DMS153 (cell line): ENCODE measurements at regions not wholly inside any gene's neighbourhood (a gene's known extent, or its start where the extent isn't known, plus 50 kb on each side); places are given as distances from the start of the nearest gene placed in this dataset.
"Not testable (repeated sequence)": the region's sequence is repeated elsewhere in the genome, so short reads cannot be mapped to it uniquely, and the experiment has no call there.

Experiments
- DNase-seq: peaks from one replicate; lab custom pipeline; 2025; lab: John Stamatoyannopoulos, UW

- no peak for DNase-seq
Measured at GRCh38 chr20:12815778-12816408, 192.9 kb upstream of the SPTLC3 start.

GRCh38 chr20:12821249-12821648, 187.5 kb upstream of the SPTLC3 start:
- no peak for DNase-seq

GRCh38 chr20:12823734-12824133, 185.0 kb upstream of the SPTLC3 start:
- no peak for DNase-seq

- no peak for DNase-seq
Measured at GRCh38 chr20:12824328-12825225, 184.2 kb upstream of the SPTLC3 start.

- no peak for DNase-seq
Measured at GRCh38 chr20:12825226-12825595, 183.6 kb upstream of the SPTLC3 start.

GRCh38 chr20:12827816-12828385, 180.9 kb upstream of the SPTLC3 start:
- peak; percentile 68 for DNase-seq

- no peak for DNase-seq
Measured at GRCh38 chr20:12829170-12829569, 179.6 kb upstream of the SPTLC3 start.

- DNase-seq = no peak
Measured at GRCh38 chr20:12833861-12834260, 174.9 kb upstream of the SPTLC3 start.

GRCh38 chr20:12835999-12836398, 172.8 kb upstream of the SPTLC3 start:
- no peak for DNase-seq

GRCh38 chr20:12837646-12838045, 171.1 kb upstream of the SPTLC3 start:
- DNase-seq = no peak

- no peak for DNase-seq
Measured at GRCh38 chr20:12838261-12838866, 170.4 kb upstream of the SPTLC3 start.

- no peak for DNase-seq
Measured at GRCh38 chr20:12847872-12848271, 160.9 kb upstream of the SPTLC3 start.

- no peak for DNase-seq
Measured at GRCh38 chr20:12849225-12849910, 159.4 kb upstream of the SPTLC3 start.

GRCh38 chr20:12857643-12858042, 151.1 kb upstream of the SPTLC3 start:
- not testable (repeated sequence) for DNase-seq

- no peak for DNase-seq
Measured at GRCh38 chr20:12860619-12861247, 148.0 kb upstream of the SPTLC3 start.

GRCh38 chr20:12869669-12870068, 139.1 kb upstream of the SPTLC3 start:
- DNase-seq = no peak

- no peak for DNase-seq
Measured at GRCh38 chr20:12870588-12870987, 138.2 kb upstream of the SPTLC3 start.

GRCh38 chr20:12874933-12875332, 133.8 kb upstream of the SPTLC3 start:
- DNase-seq = no peak

- DNase-seq = no peak
Measured at GRCh38 chr20:12875510-12875909, 133.3 kb upstream of the SPTLC3 start.

- DNase-seq = no peak
Measured at GRCh38 chr20:12882832-12883506, 125.8 kb upstream of the SPTLC3 start.

GRCh38 chr20:12883507-12883885, 125.3 kb upstream of the SPTLC3 start:
- DNase-seq = no peak
